K562 (cell line): ENCODE measurements at regions not wholly inside any gene's neighbourhood (a gene's known extent, or its start where the extent isn't known, plus 50 kb on each side); places are given as distances from the start of the nearest gene placed in this dataset.

Experiments
- ATAC-seq: fragments of 200-7000 bp; cut with Tn5 transposase; 3 replicates; pipeline ENCODE4 v1.9.1; 2020; ENCODE audit warnings: moderate library complexity
- BruUV-seq: library from RNA; stranded (reverse); fragments of 400-500 nt; replicated peaks from 2 replicates; lab custom pipeline; 2021; lab: Mats Ljungman, UMichigan
- CTCF ChIA-PET: fragments of 300-600 bp; formaldehyde crosslinking; extraction: SDS; loops from one replicate; lab custom pipeline; 2021; ENCODE audit warnings: low intra/inter-chr PET ratio; lab: Yijun Ruan, JAX
- POLR2A ChIA-PET: fragments of 300-600, 350-650 bp; sonication (Branson Sonifier 250); formaldehyde crosslinking; extraction: SDS; loops from one replicate; lab custom pipeline; 2021; ENCODE audit warnings: antibody characterized with exemption, inconsistent platforms; lab: Yijun Ruan, JAX
- DNase-seq, 4 experiments: peaks; one replicate each; pipeline versions ENCODE4 v3.0.0 to v3.0.0-alpha.2; 2011 to 2018; ENCODE audit warnings: low spot score in 3 of 4, mixed read lengths in 3 of 4; ENCODE audit errors: extremely low read depth in 1 of 4
- FAIRE-seq: peaks from 2 replicates; lab custom pipeline; 2011; peaks lifted over from hg19 to GRCh38; lab: Jason Lieb, UNC
- H2AFZ ChIP-seq: 2 replicates; pipeline ENCODE4 v1.6.0; 2011; ENCODE audit warnings: low read depth, low read length, control low read depth, inconsistent platforms
- H3K27ac ChIP-seq: fragments of 200-600 bp; 3 replicates; pipeline ENCODE4 v1.8.0; 2011; ENCODE audit warnings: low read depth, mild to moderate bottlenecking, control low read depth, inconsistent platforms, low read length, moderate library complexity, mixed read lengths; ENCODE audit errors: extremely low read depth
- H3K27me3 ChIP-seq, 2 experiments: fragments of 300-600 bp in 1 of 2; 2 replicates in 1 of 2; 3 replicates in 1 of 2; pipeline versions ENCODE4 v1.6.0 to v1.8.0; 2011; ENCODE audit warnings: inconsistent platforms in 2 of 2, low read length in 2 of 2, mild to moderate bottlenecking in 1 of 2, mixed read lengths in 1 of 2, moderate library complexity in 1 of 2; ENCODE audit not compliant: control insufficient read depth in 2 of 2, insufficient read depth in 2 of 2
- H3K36me3 ChIP-seq: fragments of 300-600 bp; 3 replicates; pipeline ENCODE4 v1.8.0; 2011; ENCODE audit warnings: mild to moderate bottlenecking, low read length, inconsistent platforms; ENCODE audit not compliant: control insufficient read depth, insufficient read depth
- H3K4me1 ChIP-seq, 2 experiments: fragments of 200-600 bp in 1 of 2; replicated peaks in 1 of 2; 2 replicates in 1 of 2; 3 replicates in 1 of 2; pipeline versions ENCODE4 v1.5.1 to v1.8.0; 2011; ENCODE audit warnings: inconsistent platforms in 2 of 2, low read length in 2 of 2, mild to moderate bottlenecking in 1 of 2, mixed read lengths in 1 of 2, moderate library complexity in 1 of 2; ENCODE audit not compliant: control insufficient read depth in 2 of 2, insufficient read depth in 2 of 2
- H3K4me2 ChIP-seq: 2 replicates; pipeline ENCODE4 v1.6.1; 2011; ENCODE audit warnings: low read length, control low read depth, inconsistent platforms, mixed read lengths; ENCODE audit not compliant: insufficient read depth
- H3K4me3 ChIP-seq: fragments of 200-600 bp; sonication (generic), shearing (Covaris generic); 2 replicates; pipeline ENCODE4 v1.5.1; 2016; ENCODE audit warnings: control low read depth, inconsistent platforms
- H3K79me2 ChIP-seq: fragments of 200-600 bp; 3 replicates; pipeline ENCODE4 v1.8.0; 2011; ENCODE audit warnings: low read length, inconsistent platforms; ENCODE audit not compliant: control insufficient read depth, insufficient read depth
- H3K9ac ChIP-seq, 2 experiments: 2 replicates each; pipeline versions ENCODE4 v1.6.0 to v1.6.1; 2011; ENCODE audit warnings: low read depth in 2 of 2, low read length in 2 of 2, control low read depth in 1 of 2, inconsistent platforms in 1 of 2, mild to moderate bottlenecking in 1 of 2, mixed read lengths in 1 of 2; ENCODE audit not compliant: insufficient read depth in 1 of 2
- H3K9me1 ChIP-seq: one replicate; pipeline ENCODE4 v1.6.0; 2011; ENCODE audit warnings: inconsistent platforms, mild to moderate bottlenecking, low read length, moderate library complexity; ENCODE audit not compliant: control insufficient read depth, insufficient read depth
- H3K9me3 ChIP-seq: replicated peaks from 2 replicates; pipeline ENCODE4 v1.5.1; 2011; ENCODE audit warnings: low read depth, low read length, inconsistent platforms; ENCODE audit not compliant: control insufficient read depth, insufficient read depth
- H4K20me1 ChIP-seq: replicated peaks from 2 replicates; pipeline ENCODE4 v1.6.1; 2011; ENCODE audit warnings: low read length, inconsistent platforms, mixed read lengths; ENCODE audit not compliant: control insufficient read depth, insufficient read depth
- AFF1 ChIP-seq, 2 experiments: fragments of 450-650 bp; IDR thresholded peaks; 2 replicates each; pipeline ENCODE4 v1.6.1; 2018; ENCODE audit warnings: mild to moderate bottlenecking in 2 of 2, low read depth in 1 of 2; ENCODE audit not compliant: partially characterized antibody in 2 of 2
- CBFA2T2 ChIP-seq: fragments of 450-650 bp; conservative IDR thresholded peaks from 2 replicates; pipeline ENCODE4 v1.6.1; 2017; ENCODE audit warnings: mild to moderate bottlenecking
- CCNT2 ChIP-seq: IDR thresholded peaks from 2 replicates; pipeline ENCODE4 v1.6.1; 2011; ENCODE audit warnings: borderline replicate concordance, low read depth, mild to moderate bottlenecking, moderate library complexity, mixed read lengths, low read length; ENCODE audit not compliant: insufficient read length; ENCODE audit errors: extremely low read depth
- CEBPB ChIP-seq: fragments of 450-650 bp; IDR thresholded peaks from 2 replicates; pipeline ENCODE4 v1.6.1; 2016; ENCODE audit warnings: missing genetic modification characterization, missing compliant biosample characterization
- DPF2 ChIP-seq: fragments of 450-650 bp; IDR thresholded peaks from 2 replicates; pipeline ENCODE4 v1.6.1; 2016
- GATAD2B ChIP-seq: fragments of 450-650 bp; IDR thresholded peaks from 2 replicates; pipeline ENCODE4 v1.6.1; 2017; ENCODE audit warnings: mild to moderate bottlenecking, borderline replicate concordance
- HDAC1 ChIP-seq, 2 experiments: fragments of 450-650 bp; IDR thresholded peaks; 2 replicates each; pipeline ENCODE4 v1.6.1; 2016 to 2017; ENCODE audit warnings: inconsistent platforms in 1 of 2, mild to moderate bottlenecking in 1 of 2, moderate library complexity in 1 of 2
- HDGF ChIP-seq: fragments of 450-650 bp; IDR thresholded peaks from 2 replicates; pipeline ENCODE4 v1.6.1; 2016
- LEF1 ChIP-seq: fragments of 450-650 bp; IDR thresholded peaks from 2 replicates; pipeline ENCODE4 v1.6.1; 2016; ENCODE audit warnings: mild to moderate bottlenecking
- NONO ChIP-seq, 2 experiments: fragments of 200-400 bp in 1 of 2; fragments of 450-650 bp in 1 of 2; formaldehyde crosslinking in 1 of 2; IDR thresholded peaks; 2 replicates each; pipeline ENCODE4 v1.6.1; 2017; ENCODE audit warnings: low read depth in 2 of 2, mild to moderate bottlenecking in 2 of 2, moderate library complexity in 2 of 2, low read length in 1 of 2
- TSC22D4 ChIP-seq: fragments of 450-650 bp; IDR thresholded peaks from 2 replicates; pipeline ENCODE4 v1.6.1; 2016; ENCODE audit warnings: missing genetic modification characterization, missing biosample characterization, control low read depth
- ZNF282 ChIP-seq: sonication (generic); formaldehyde crosslinking; IDR thresholded peaks from 2 replicates; pipeline ENCODE4 v1.8.1; 2023; ENCODE audit warnings: missing genetic modification reagents
- ZSCAN32 ChIP-seq: fragments of 450-650 bp; formaldehyde crosslinking; IDR thresholded peaks from 2 replicates; pipeline ENCODE4 v1.4.0; 2020; ENCODE audit warnings: mild to moderate bottlenecking, moderate library complexity
- WGBS: fragments of 100-300 bp; shearing (Covaris generic); methylation state at CpG from one replicate; pipeline ENCODE4 v1.1.6; 2016; ENCODE audit warnings: low coverage, mixed read lengths; ENCODE audit not compliant: insufficient coverage; ENCODE audit errors: missing lambda C conversion rate; 5-methylcytosine and 5-hydroxymethylcytosine counted together
- in situ Hi-C: fragments of 300-500 bp; cut with MboI; formaldehyde crosslinking; loops from 4 replicates; pipeline ENCODE4 v1.15.0; 2018; ENCODE audit warnings: inconsistent platforms, mixed read lengths
- intact Hi-C: fragments of 100-400 bp; cut with micrococcal nuclease; formaldehyde crosslinking; loops from 2 replicates; pipeline ENCODE4 v1.14.2; 2022

GRCh38 chr6:18317850-18318249 is 53.5 kb upstream of the DEK start:
- no peak for ATAC-seq
- CTCF ChIA-PET: no interaction called here
- no peak for TF ChIP-seq ZNF282 (CRISPR knock-in tag)
- TF ChIP-seq TSC22D4 (tag): no peak
- TF ChIP-seq CEBPB (tag): no peak
- TF ChIP-seq NONO (IDR thresholded peaks at IDR 0.05; ENCODE audit: low read depth in 2 of 2, low read length in 1 of 2): no peak
- TF ChIP-seq GATAD2B: no peak
- no peak for TF ChIP-seq LEF1
- TF ChIP-seq AFF1 (IDR thresholded peaks at IDR 0.05; ENCODE audit: low read depth in 1 of 2, partially characterized antibody in 2 of 2): no peak
- no peak for TF ChIP-seq ZSCAN32 (CRISPR knock-in tag)
- no peak for TF ChIP-seq HDAC1 (IDR thresholded peaks at IDR 0.05)
- TF ChIP-seq HDGF: no peak
- TF ChIP-seq CBFA2T2: no peak
- TF ChIP-seq CCNT2: no peak
- TF ChIP-seq DPF2: no peak

More at GRCh38 chr6:18317850-18318249, 53.5 kb upstream of the DEK start:
- H3K79me2 ChIP-seq: no peaks in the 10 kb centered on the region
- H3K9me3 ChIP-seq: no peaks in the 10 kb centered on the region
- 0% methylated on average over 1 of the region's 1 CpG for WGBS
- no peak for DNase-seq
- intact Hi-C loops (no loop called here), in situ Hi-C loops (loop anchor here (25.0 kb wide), 1 partner anchor 1156 kb away; no protein-coding TSS in a partner anchor)
- no peaks in the 10 kb centered on the region for H3K4me1 ChIP-seq
- H3K36me3 ChIP-seq: no peaks in the 10 kb centered on the region
- H3K27ac ChIP-seq: no peak overlapping the region
- POLR2A ChIA-PET: interaction anchor here (0.5 kb wide), 1 partner anchor 299 kb away, joined by 3 read pairs; no protein-coding TSS in a partner anchor
- no peak overlapping the region for H3K9ac ChIP-seq
- peaks cover 9 to 16% of the 10 kb centered on the region in 2 experiments; a peak in 3 of 5 replicates for H3K27me3 ChIP-seq
- no peak overlapping the region for H3K4me2 ChIP-seq
- H3K4me3 ChIP-seq: no peak overlapping the region
- H4K20me1 ChIP-seq: no peaks in the 10 kb centered on the region
- no TSS peak for BruUV-seq
- no peaks in the 10 kb centered on the region for H3K9me1 ChIP-seq
- no peak overlapping the region for H2AFZ ChIP-seq
- FAIRE-seq: no peak
